Activated CD4-positive, alpha-beta T cell treated with anti-CD3 and anti-CD28 coated beads for 36 hours (primary cell): ENCODE measurements at regions not wholly inside any gene's neighbourhood (a gene's known extent, or its start where the extent isn't known, plus 50 kb on each side); places are given as distances from the start of the nearest gene placed in this dataset.
"Not testable (repeated sequence)": the region's sequence is repeated elsewhere in the genome, so short reads cannot be mapped to it uniquely, and the experiment has no call there.

ENCODE experiments used
- ATAC-seq: fragments of 200-7000 bp; cut with Tn5 transposase; one replicate; pipeline ENCODE4 v1.10.0; 2021; ENCODE audit warnings: mild to moderate bottlenecking, moderate library complexity
- CTCF ChIA-PET: fragments of 350-600 bp; sonication (Branson Sonifier 250); formaldehyde crosslinking; loops from one replicate; lab custom pipeline; 2021; ENCODE audit warnings: antibody characterized with exemption; lab: Charles Lee
- POLR2A ChIA-PET: fragments of 350-600 bp; sonication (Branson Sonifier 250); formaldehyde crosslinking; loops from one replicate; lab custom pipeline; 2021; ENCODE audit warnings: antibody characterized with exemption, inconsistent platforms; lab: Charles Lee
- DNase-seq: peaks from one replicate; pipeline ENCODE4 v3.0.0-alpha.2; 2020
- H3K27ac Mint-ChIP-seq: one replicate; pipeline ENCODE4 v1.8.0; 2021; ENCODE audit warnings: mixed read lengths
- H3K27me3 Mint-ChIP-seq: one replicate; pipeline ENCODE4 v1.8.0; 2021; ENCODE audit warnings: mixed read lengths
- H3K36me3 Mint-ChIP-seq: one replicate; pipeline ENCODE4 v1.8.0; 2021; ENCODE audit warnings: low read depth, mixed read lengths
- H3K4me1 Mint-ChIP-seq: one replicate; pipeline ENCODE4 v1.8.0; 2021; ENCODE audit warnings: mixed read lengths
- H3K4me3 Mint-ChIP-seq: one replicate; pipeline ENCODE4 v1.8.0; 2021; ENCODE audit warnings: mild to moderate bottlenecking, moderate library complexity, mixed read lengths
- H3K9me3 Mint-ChIP-seq: one replicate; pipeline ENCODE4 v1.8.0; 2021; ENCODE audit warnings: low read depth, mixed read lengths
- intact Hi-C, 2 experiments: fragments of 100-400 bp; cut with DNase I in 1 of 2; cut with micrococcal nuclease in 1 of 2; formaldehyde crosslinking; loops; one replicate each; pipeline versions ENCODE4 v1.14.2 to v1.15.1; 2022 to 2024; cut with DNase I, micrococcal nuclease

- CTCF ChIA-PET = no interaction called here
- Mint-ChIP-seq H3K9me3 (no peaks in the 10 kb centered on the region), H3K4me1 (no peaks in the 10 kb centered on the region), H3K4me3 (no peak overlapping the region), H3K36me3 (no peaks in the 10 kb centered on the region), H3K27ac (no peak overlapping the region), H3K27me3 (no peaks in the 10 kb centered on the region)
- intact Hi-C loops = no loop called here
- DNase-seq = no peak
- ATAC-seq = no peak
- POLR2A ChIA-PET = no interaction called here
These were observed 1524.3 kb downstream of the HACE1 start for GRCh38 chr6:103335412-103335811.

- DNase-seq (no peak), ATAC-seq (no peak)
- H3K36me3 Mint-ChIP-seq = no peaks in the 10 kb centered on the region
- no peak overlapping the region for H3K27ac Mint-ChIP-seq
- H3K27me3 Mint-ChIP-seq = no peaks in the 10 kb centered on the region
- peaks cover 1% of the 10 kb centered on the region for H3K9me3 Mint-ChIP-seq
- ChIA-PET POLR2A (no interaction called here), CTCF (no interaction called here)
- no peaks in the 10 kb centered on the region for H3K4me1 Mint-ChIP-seq
- H3K4me3 Mint-ChIP-seq = no peak overlapping the region
- intact Hi-C loops = no loop called here
These were observed 1532.7 kb downstream of the HACE1 start for GRCh38 chr6:103326760-103327757.

DNA sequence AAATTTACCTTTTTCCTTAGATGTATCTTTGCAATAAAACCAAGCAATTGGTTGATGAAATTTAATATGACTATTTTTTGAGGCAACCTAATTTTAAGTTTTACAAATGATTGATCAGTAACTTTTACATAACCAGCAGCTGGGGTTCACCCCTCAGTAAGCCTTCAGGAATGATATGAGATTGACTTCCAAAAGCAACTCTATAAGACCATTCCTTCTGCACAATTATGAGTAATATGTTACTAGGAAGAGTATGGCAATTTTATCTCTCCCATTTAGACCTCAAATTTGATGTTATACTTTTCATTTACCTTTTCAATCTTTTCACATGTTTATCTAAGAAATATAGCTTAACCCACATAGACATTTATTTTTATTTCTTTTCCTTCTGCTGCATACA, 1546.3 kb downstream of the HACE1 start:
- DNase-seq (no peak), ATAC-seq (no peak)
- Mint-ChIP-seq H3K9me3 (peaks cover 10% of the 10 kb centered on the region), H3K27me3 (no peaks in the 10 kb centered on the region), H3K27ac (no peak overlapping the region), H3K4me1 (no peaks in the 10 kb centered on the region), H3K4me3 (no peak overlapping the region), H3K36me3 (no peaks in the 10 kb centered on the region)
- intact Hi-C loops = no loop called here
- ChIA-PET CTCF (no interaction called here), POLR2A (no interaction called here)

DNA sequence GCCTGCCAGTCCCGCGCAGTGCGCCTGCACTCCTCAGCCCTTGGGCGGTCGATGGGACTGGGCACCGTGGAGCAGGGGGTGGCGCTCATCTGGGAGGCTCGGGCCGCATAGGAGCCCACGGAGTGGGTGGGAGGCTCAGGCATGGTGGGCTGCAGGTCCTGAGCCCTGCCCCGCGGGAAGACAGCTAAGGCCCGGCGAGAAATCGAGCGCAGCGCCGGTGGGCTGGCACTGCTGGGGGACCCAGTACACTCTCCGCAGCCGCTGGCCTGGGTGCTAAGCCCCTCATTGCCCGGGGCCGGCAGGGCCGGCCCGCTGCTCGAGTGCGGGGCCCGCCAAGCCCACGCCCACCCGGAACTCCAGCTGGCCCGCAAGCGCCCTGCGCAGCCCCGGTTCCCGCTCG, 1565.3 kb downstream of the HACE1 start:
- H3K36me3 Mint-ChIP-seq, DNase-seq, intact Hi-C loops, CTCF ChIA-PET, POLR2A ChIA-PET, ATAC-seq, H3K9me3 Mint-ChIP-seq, H3K27me3 Mint-ChIP-seq, H3K27ac Mint-ChIP-seq, H3K4me1 Mint-ChIP-seq, H3K4me3 Mint-ChIP-seq: not testable (repeated sequence)

GRCh38 chr6:103284835-103285234, 1574.9 kb downstream of the HACE1 start:
- H3K9me3 Mint-ChIP-seq = no peaks in the 10 kb centered on the region
- ATAC-seq (no peak), DNase-seq (no peak)
- ChIA-PET CTCF (no interaction called here), POLR2A (no interaction called here)
- H3K4me1 Mint-ChIP-seq = no peaks in the 10 kb centered on the region
- no peaks in the 10 kb centered on the region for H3K36me3 Mint-ChIP-seq
- H3K4me3 Mint-ChIP-seq = no peak overlapping the region
- H3K27me3 Mint-ChIP-seq = no peaks in the 10 kb centered on the region
- intact Hi-C loops = no loop called here
- H3K27ac Mint-ChIP-seq = no peak overlapping the region

DNA sequence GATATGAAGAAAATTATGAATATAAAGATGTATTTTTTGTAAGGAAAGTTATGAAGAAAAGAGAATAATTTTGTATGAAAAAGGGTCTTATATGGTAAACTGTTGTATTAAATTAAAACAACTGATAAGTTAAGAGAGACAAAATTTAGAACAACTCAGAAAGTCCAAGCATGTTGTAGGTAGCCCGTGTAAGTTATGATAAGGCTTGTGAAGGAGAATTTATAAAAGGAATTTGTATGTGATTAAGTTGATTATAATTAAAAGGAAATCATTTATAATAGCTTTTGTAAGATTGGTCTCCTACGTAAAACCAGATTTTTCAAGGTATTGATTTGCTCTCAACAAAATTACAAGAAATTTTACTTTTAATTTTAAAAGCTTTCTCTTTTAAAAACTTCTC, 1579.3 kb downstream of the HACE1 start:
- CTCF ChIA-PET = no interaction called here
- POLR2A ChIA-PET = no interaction called here
- Mint-ChIP-seq H3K4me3 (no peak overlapping the region), H3K4me1 (no peaks in the 10 kb centered on the region), H3K27me3 (no peaks in the 10 kb centered on the region), H3K27ac (no peak overlapping the region), H3K36me3 (no peaks in the 10 kb centered on the region), H3K9me3 (no peaks in the 10 kb centered on the region)
- intact Hi-C loops = no loop called here
- DNase-seq (no peak), ATAC-seq (no peak)

DNA sequence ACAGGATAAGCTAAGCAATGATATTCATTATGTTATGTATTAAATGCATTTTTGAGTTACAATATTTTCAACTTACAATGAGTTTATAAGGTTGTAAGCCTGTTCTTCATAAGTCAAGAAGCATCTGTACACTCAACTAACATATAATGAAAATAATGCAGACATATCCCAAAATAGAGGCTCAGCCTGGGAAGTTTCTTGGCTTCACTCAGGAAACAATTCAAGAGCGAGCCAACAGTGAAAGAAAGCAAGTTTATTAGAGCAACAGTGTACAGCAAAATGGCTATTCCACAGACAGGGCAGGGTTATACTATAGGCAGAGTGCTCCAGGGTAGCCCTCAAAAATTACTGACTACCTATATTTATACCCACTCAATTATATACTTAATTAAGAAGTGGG, 1581.8 kb downstream of the HACE1 start:
- H3K4me3 Mint-ChIP-seq = no peak overlapping the region
- CTCF ChIA-PET = no interaction called here
- POLR2A ChIA-PET = no interaction called here
- DNase-seq (no peak), ATAC-seq (no peak)
- no peaks in the 10 kb centered on the region for H3K27me3 Mint-ChIP-seq
- H3K27ac Mint-ChIP-seq = no peak overlapping the region
- no peaks in the 10 kb centered on the region for H3K36me3 Mint-ChIP-seq
- no peaks in the 10 kb centered on the region for H3K4me1 Mint-ChIP-seq
- intact Hi-C loops = no loop called here
- no peaks in the 10 kb centered on the region for H3K9me3 Mint-ChIP-seq

DNA sequence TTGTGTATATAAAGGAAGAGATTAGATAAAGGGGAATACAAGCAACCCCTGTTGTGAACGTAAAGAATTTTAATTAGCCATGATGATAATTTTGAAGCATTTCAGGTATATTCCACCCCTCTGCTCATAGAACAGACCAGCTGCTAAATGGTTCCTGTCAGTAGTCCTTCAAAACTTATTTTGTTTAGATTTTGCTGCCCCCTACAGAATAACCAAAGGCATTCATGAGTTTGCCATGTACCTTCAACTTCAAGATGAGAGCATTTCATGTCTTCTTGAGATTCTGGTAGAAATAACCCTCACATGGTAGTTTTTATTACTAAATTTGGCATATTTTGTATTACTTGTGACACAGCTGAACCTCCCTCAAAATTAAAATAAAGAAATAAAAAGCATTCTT, 1586.7 kb downstream of the HACE1 start:
- POLR2A ChIA-PET = no interaction called here
- Mint-ChIP-seq H3K9me3 (no peaks in the 10 kb centered on the region), H3K27me3 (no peaks in the 10 kb centered on the region), H3K4me1 (no peaks in the 10 kb centered on the region), H3K36me3 (no peaks in the 10 kb centered on the region), H3K4me3 (no peak overlapping the region), H3K27ac (no peak overlapping the region)
- CTCF ChIA-PET = no interaction called here
- intact Hi-C loops = no loop called here
- ATAC-seq (no peak), DNase-seq (no peak)

GRCh38 chr6:103269581-103269980, 1590.1 kb downstream of the HACE1 start:
- H3K4me1 Mint-ChIP-seq = no peaks in the 10 kb centered on the region
- intact Hi-C loops = no loop called here
- POLR2A ChIA-PET = no interaction called here

DNA sequence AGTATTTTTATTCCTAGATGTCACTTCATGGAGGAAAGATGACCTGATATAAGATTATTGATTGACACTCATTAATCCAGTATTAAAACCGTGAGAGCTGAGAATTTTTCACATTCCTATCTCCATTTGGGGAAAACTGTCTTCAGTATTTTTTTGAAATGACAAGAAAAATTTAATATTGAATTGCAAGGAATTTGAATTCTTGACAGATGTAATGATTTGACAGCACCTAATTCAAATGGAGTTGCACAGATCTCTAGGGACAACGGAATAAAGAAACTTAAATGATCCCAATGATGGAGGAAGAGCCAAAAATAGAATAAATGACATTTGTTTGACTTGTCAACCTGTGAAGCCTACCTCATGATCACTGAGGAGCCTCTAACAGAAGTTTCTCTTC, 1591.4 kb downstream of the HACE1 start:
- no peaks in the 10 kb centered on the region for H3K36me3 Mint-ChIP-seq
- H3K4me1 Mint-ChIP-seq = no peaks in the 10 kb centered on the region
- DNase-seq (no peak), ATAC-seq (no peak)
- H3K9me3 Mint-ChIP-seq = peaks cover 3% of the 10 kb centered on the region
- ChIA-PET POLR2A (no interaction called here), CTCF (interaction anchor here (0.7 kb wide), 1 partner anchor 97 kb away, joined by 3 read pairs; no protein-coding TSS in a partner anchor)
- H3K4me3 Mint-ChIP-seq = no peak overlapping the region
- H3K27ac Mint-ChIP-seq = no peak overlapping the region
- no peaks in the 10 kb centered on the region for H3K27me3 Mint-ChIP-seq
- intact Hi-C loops = no loop called here

More at GRCh38 chr6:103269581-103269980, 1590.1 kb downstream of the HACE1 start:
- DNase-seq (no peak), ATAC-seq (no peak)
- CTCF ChIA-PET = no interaction called here
- no peak overlapping the region for H3K27ac Mint-ChIP-seq
- H3K4me3 Mint-ChIP-seq = no peak overlapping the region
- H3K9me3 Mint-ChIP-seq = peaks cover 3% of the 10 kb centered on the region
- no peaks in the 10 kb centered on the region for H3K27me3 Mint-ChIP-seq
- H3K36me3 Mint-ChIP-seq = no peaks in the 10 kb centered on the region

DNA sequence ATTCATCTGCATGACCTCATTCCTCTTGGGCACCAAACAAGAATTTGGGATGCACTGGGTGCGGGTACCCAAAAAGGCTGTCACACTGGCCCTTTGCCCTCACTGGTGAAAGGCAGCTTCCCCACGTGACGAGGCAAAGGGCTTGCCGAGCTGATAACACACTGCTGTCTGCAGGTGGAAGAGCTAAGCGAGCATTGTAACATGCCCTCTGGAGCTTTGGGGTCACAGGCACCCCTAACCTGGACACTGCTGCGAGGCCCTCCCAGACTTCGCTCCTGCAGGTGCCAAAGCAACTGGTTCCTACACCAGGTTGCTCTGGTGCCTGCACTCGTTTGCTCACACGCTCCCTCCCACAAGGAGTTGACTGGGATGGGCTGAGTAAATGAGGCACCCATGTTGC, 1595.7 kb downstream of the HACE1 start:
- no peaks in the 10 kb centered on the region for H3K27me3 Mint-ChIP-seq
- H3K27ac Mint-ChIP-seq = no peak overlapping the region
- no peaks in the 10 kb centered on the region for H3K36me3 Mint-ChIP-seq
- H3K4me3 Mint-ChIP-seq = no peak overlapping the region
- peaks cover 3% of the 10 kb centered on the region for H3K9me3 Mint-ChIP-seq
- DNase-seq = no peak
- H3K4me1 Mint-ChIP-seq = no peaks in the 10 kb centered on the region
- no peak for ATAC-seq
- CTCF ChIA-PET = no interaction called here
- intact Hi-C loops = no loop called here
- POLR2A ChIA-PET = no interaction called here

- ChIA-PET CTCF (no interaction called here), POLR2A (no interaction called here)
- Mint-ChIP-seq H3K36me3 (no peaks in the 10 kb centered on the region), H3K27me3 (no peaks in the 10 kb centered on the region), H3K4me1 (no peaks in the 10 kb centered on the region), H3K9me3 (no peaks in the 10 kb centered on the region), H3K27ac (no peak overlapping the region), H3K4me3 (no peak overlapping the region)
- intact Hi-C loops = no loop called here
- ATAC-seq = no peak
- DNase-seq = no peak
These were observed 1604.6 kb downstream of the HACE1 start for GRCh38 chr6:103255132-103255531.
